Endothelial cell of umbilical vein (primary cell): ENCODE measurements at regions not wholly inside any gene's neighbourhood (a gene's known extent, or its start where the extent isn't known, plus 50 kb on each side); places are given as distances from the start of the nearest gene placed in this dataset.

Experiments
- BruUV-seq: library from RNA; stranded (reverse); fragments of 400-500 nt; replicated peaks from 2 replicates; lab custom pipeline; 2021; lab: Mats Ljungman, UMichigan
- CTCF ChIA-PET: fragments of 300-600, 350-600 bp; sonication (Branson Sonifier 250); formaldehyde crosslinking; loops from one replicate; lab custom pipeline; 2021; ENCODE audit warnings: antibody characterized with exemption, inconsistent platforms; lab: Charles Lee
- POLR2A ChIA-PET: fragments of 300-600, 350-600 bp; sonication (Branson Sonifier 250); formaldehyde crosslinking; loops from one replicate; lab custom pipeline; 2021; ENCODE audit warnings: antibody characterized with exemption, inconsistent platforms; lab: Charles Lee
- DNase-seq: peaks from one replicate; pipeline ENCODE4 v3.0.0-alpha.2; 2011; ENCODE audit warnings: low read depth, low spot score
- FAIRE-seq: peaks from 2 replicates; lab custom pipeline; 2011; peaks lifted over from hg19 to GRCh38; lab: Jason Lieb, UNC
- H2AFZ ChIP-seq: 2 replicates; pipeline ENCODE4 v1.6.0; 2012; ENCODE audit warnings: low read depth, low read length, control low read depth, inconsistent platforms
- H3K27ac ChIP-seq: 2 replicates; pipeline ENCODE4 v1.5.1; 2011; ENCODE audit warnings: low read depth, mild to moderate bottlenecking, control low read depth, low read length, moderate library complexity; ENCODE audit not compliant: insufficient read depth
- H3K27me3 ChIP-seq, 2 experiments: 2 replicates each; pipeline versions ENCODE4 v1.6.0 to v1.6.1; 2011; ENCODE audit warnings: low read length in 2 of 2, mixed read lengths in 1 of 2; ENCODE audit not compliant: control insufficient read depth in 2 of 2, insufficient read depth in 2 of 2
- H3K36me3 ChIP-seq, 2 experiments: 2 replicates in 1 of 2; 3 replicates in 1 of 2; pipeline ENCODE4 v1.5.1; 2011; ENCODE audit warnings: low read length in 2 of 2, mild to moderate bottlenecking in 1 of 2, moderate library complexity in 1 of 2; ENCODE audit not compliant: control insufficient read depth in 2 of 2, insufficient read depth in 2 of 2; ENCODE audit errors: extremely low read depth in 1 of 2
- H3K4me1 ChIP-seq: 3 replicates; pipeline ENCODE4 v1.5.1; 2011; ENCODE audit warnings: mild to moderate bottlenecking, low read length; ENCODE audit not compliant: control insufficient read depth, insufficient read depth; ENCODE audit errors: extremely low read depth
- H3K4me2 ChIP-seq: 2 replicates; pipeline ENCODE4 v1.6.1; 2011; ENCODE audit warnings: low read length, control low read depth, mixed read lengths; ENCODE audit not compliant: insufficient read depth
- H3K4me3 ChIP-seq, 3 experiments: fragments of 200-600 bp in 1 of 3; sonication (generic), shearing (Covaris generic) in 1 of 3; replicated peaks in 1 of 3; 2 replicates each; pipeline ENCODE4 v1.5.1; 2011 to 2016; ENCODE audit warnings: control low read depth in 3 of 3, low read length in 3 of 3, mild to moderate bottlenecking in 2 of 3, inconsistent platforms in 1 of 3, low read depth in 1 of 3, moderate library complexity in 1 of 3; ENCODE audit not compliant: insufficient read depth in 1 of 3
- H3K79me2 ChIP-seq: 2 replicates; pipeline ENCODE4 v1.6.0; 2012; ENCODE audit warnings: low read length, inconsistent platforms; ENCODE audit not compliant: control insufficient read depth, insufficient read depth
- H3K9ac ChIP-seq: replicated peaks from 2 replicates; pipeline ENCODE3; 2011; ENCODE audit warnings: low read length, control low read depth; ENCODE audit not compliant: insufficient read depth; ENCODE audit errors: extremely low read depth
- H3K9me1 ChIP-seq: replicated peaks from 3 replicates; pipeline ENCODE4 v1.6.0; 2011; ENCODE audit warnings: mild to moderate bottlenecking, low read length; ENCODE audit not compliant: control insufficient read depth, insufficient read depth; ENCODE audit errors: extremely low read depth
- H3K9me3 ChIP-seq: replicated peaks from 2 replicates; pipeline ENCODE4 v1.5.1; 2012; ENCODE audit warnings: low read length, inconsistent platforms; ENCODE audit not compliant: control insufficient read depth, insufficient read depth
- H4K20me1 ChIP-seq: replicated peaks from 2 replicates; pipeline ENCODE3; 2011; ENCODE audit warnings: mild to moderate bottlenecking, low read length; ENCODE audit not compliant: control insufficient read depth, insufficient read depth; ENCODE audit errors: extremely low read depth
- CTCF ChIP-seq, 2 donors: IDR thresholded peaks; 1 replicate in 1 of 2; 2 replicates in 1 of 2; pipeline ENCODE4 v1.5.1; 2011; ENCODE audit warnings: low read length in 2 of 2, mild to moderate bottlenecking in 2 of 2, moderate library complexity in 2 of 2, control low read depth in 1 of 2, inconsistent platforms in 1 of 2, low read depth in 1 of 2; ENCODE audit not compliant: insufficient read depth in 1 of 2; ENCODE audit errors: extremely low read depth in 1 of 2
- EZH2 ChIP-seq: IDR thresholded peaks from 2 replicates; pipeline ENCODE4 v1.6.1; 2012; ENCODE audit warnings: borderline replicate concordance, low read depth, mild to moderate bottlenecking, moderate library complexity, low read length, inconsistent platforms; ENCODE audit not compliant: severe bottlenecking
- FOS ChIP-seq: IDR thresholded peaks from 2 replicates; pipeline ENCODE4 v1.6.1; 2011; ENCODE audit warnings: mild to moderate bottlenecking, low read length, moderate library complexity, borderline replicate concordance; ENCODE audit not compliant: insufficient read depth
- GATA2 ChIP-seq: IDR thresholded peaks from 2 replicates; pipeline ENCODE4 v1.7.0; 2011; ENCODE audit warnings: low read depth, mild to moderate bottlenecking, moderate library complexity, mixed read lengths, low read length; ENCODE audit not compliant: insufficient read length, insufficient read depth
- JUN ChIP-seq: IDR thresholded peaks from 2 replicates; pipeline ENCODE4 v1.6.1; 2011; ENCODE audit warnings: borderline replicate concordance, low read depth; ENCODE audit not compliant: insufficient read length, insufficient read depth
- MYC ChIP-seq: IDR thresholded peaks from one replicate; pipeline ENCODE4 v1.6.1; 2011; ENCODE audit warnings: mild to moderate bottlenecking, low read depth, low read length
- POLR2A ChIP-seq: IDR thresholded peaks from 2 replicates; pipeline ENCODE4 v1.6.1; 2012; ENCODE audit warnings: low read depth, mild to moderate bottlenecking, control low read depth, low read length
- POLR2AphosphoS5 ChIP-seq: IDR thresholded peaks from 2 replicates; pipeline ENCODE4 v1.6.1; 2012; ENCODE audit warnings: low read depth, mild to moderate bottlenecking, control low read depth, low read length, moderate library complexity; ENCODE audit not compliant: insufficient read depth
- dilution Hi-C: fragments of 300-500 bp; cut with MboI; formaldehyde crosslinking; loops from one replicate; pipeline ENCODE4 v1.15.0; 2019; ENCODE audit warnings: low sequenced_read_pairs; ENCODE audit not compliant: extremely low pct_ligation_motif_present
- intact Hi-C: fragments of 100-400 bp; cut with micrococcal nuclease; formaldehyde crosslinking; loops from one replicate; pipeline ENCODE4 v1.10.0; 2022
- TF ChIP-seq, protein P1 (sequence below): IDR thresholded peaks from 2 replicates; pipeline ENCODE4 v1.6.1; 2011; ENCODE audit not compliant: insufficient read depth, insufficient read length

DNA sequence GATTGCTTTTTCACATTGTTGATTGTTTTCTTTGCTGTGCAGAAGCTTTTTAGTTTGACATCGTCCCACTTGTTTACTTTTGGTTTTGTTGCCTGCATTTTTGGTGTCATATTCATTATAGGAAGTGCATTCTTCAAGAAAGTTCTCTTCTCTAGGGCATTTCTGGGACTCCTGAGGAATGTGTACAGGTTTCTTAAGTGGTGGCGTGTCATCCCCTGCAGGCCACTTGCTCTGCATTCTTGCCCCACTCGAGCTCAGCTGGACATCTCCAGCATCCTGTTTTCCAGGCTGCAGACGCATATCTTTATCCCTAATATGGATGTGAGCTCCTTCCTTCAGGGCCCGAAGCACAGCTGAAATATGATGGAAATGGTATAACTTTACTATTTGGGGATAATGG, 255.6 kb upstream of the HABP2 start:
- Histone ChIP-seq H3K27ac (no peak overlapping the region), H3K4me2 (no peak overlapping the region)

More for the DNA sequence above, 255.6 kb upstream of the HABP2 start:
- no TSS peak for BruUV-seq
- ChIA-PET POLR2A (no interaction called here), CTCF (interaction anchor here (0.7 to 1.2 kb wide), 2 partner anchors 83 to 88 kb away, joined by 3 read pairs; no protein-coding TSS in a partner anchor)
- FAIRE-seq, result no peak
- no peaks in the 10 kb centered on the region for H4K20me1 ChIP-seq
- no peaks in the 10 kb centered on the region for H3K36me3 ChIP-seq
- dilution Hi-C loops (no loop called here), intact Hi-C loops (no loop called here)
- H3K9me1 ChIP-seq, result no peaks in the 10 kb centered on the region
- no peak for DNase-seq
- no peak overlapping the region for H2AFZ ChIP-seq
- no peak overlapping the region for H3K4me3 ChIP-seq
- no peaks in the 10 kb centered on the region for H3K9me3 ChIP-seq
- TF ChIP-seq CTCF (IDR thresholded peaks at IDR 0.05; ENCODE audit: extremely low read depth in 1 of 2, insufficient read depth in 1 of 2, low read depth in 1 of 2, low read length in 2 of 2) (no peak), EZH2 (no peak), MYC (no peak), FOS (no peak), POLR2AphosphoS5 (no peak), POLR2A (no peak), JUN (no peak), GATA2 (no peak)
- TF ChIP-seq, protein P1, sequence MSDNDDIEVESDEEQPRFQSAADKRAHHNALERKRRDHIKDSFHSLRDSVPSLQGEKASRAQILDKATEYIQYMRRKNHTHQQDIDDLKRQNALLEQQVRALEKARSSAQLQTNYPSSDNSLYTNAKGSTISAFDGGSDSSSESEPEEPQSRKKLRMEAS, result no peak
- H3K9ac ChIP-seq, result no peak overlapping the region
- no peaks in the 10 kb centered on the region for H3K79me2 ChIP-seq
- H3K27me3 ChIP-seq, result no peaks in the 10 kb centered on the region
- no peaks in the 10 kb centered on the region for H3K4me1 ChIP-seq
